H1 (cell line): ENCODE measurements at regions not wholly inside any gene's neighbourhood (a gene's known extent, or its start where the extent isn't known, plus 50 kb on each side); places are given as distances from the start of the nearest gene placed in this dataset.

Source experiments
- CTCF ChIA-PET: fragments of 300-600 bp; sonication (Branson Sonifier 250); formaldehyde crosslinking; loops from one replicate; lab custom pipeline; 2021; ENCODE audit not compliant: partially characterized antibody; lab: Charles Lee
- POLR2A ChIA-PET: fragments of 300-600 bp; sonication (Branson Sonifier 250); formaldehyde crosslinking; loops from one replicate; lab custom pipeline; 2021; ENCODE audit warnings: inconsistent platforms; ENCODE audit not compliant: partially characterized antibody; lab: Charles Lee
- DNase-seq, 2 experiments: peaks; one replicate each; pipeline versions ENCODE4 v3.0.0 to v3.0.0-alpha.2; 2010 to 2022; ENCODE audit warnings: low spot score in 2 of 2, low read depth in 1 of 2, mixed read lengths in 1 of 2
- FAIRE-seq: peaks from 2 replicates; lab custom pipeline; 2011; peaks lifted over from hg19 to GRCh38; lab: Jason Lieb, UNC
- H2AFZ ChIP-seq: 2 replicates; pipeline ENCODE4 v1.8.1; 2012; ENCODE audit warnings: low read length, inconsistent platforms
- H2AK5ac ChIP-seq: 2 replicates; pipeline ENCODE4 v1.6.1; 2013; ENCODE audit warnings: low read depth, low read length
- H2BK120ac ChIP-seq: replicated peaks from 2 replicates; pipeline ENCODE3; 2013; ENCODE audit warnings: low read depth, low read length, inconsistent platforms
- H2BK12ac ChIP-seq: 2 replicates; pipeline ENCODE4 v1.6.1; 2013; ENCODE audit warnings: low read depth, low read length
- H2BK15ac ChIP-seq: 2 replicates; pipeline ENCODE4 v1.6.1; 2013; ENCODE audit warnings: low read length
- H2BK20ac ChIP-seq: 2 replicates; pipeline ENCODE4 v1.6.1; 2013; ENCODE audit warnings: low read length
- H2BK5ac ChIP-seq: 2 replicates; pipeline ENCODE4 v1.6.1; 2013; ENCODE audit warnings: low read depth, low read length
- H3K14ac ChIP-seq: 2 replicates; pipeline ENCODE4 v1.6.1; 2013; ENCODE audit warnings: inconsistent platforms; ENCODE audit not compliant: insufficient read length
- H3K18ac ChIP-seq: 2 replicates; pipeline ENCODE4 v1.6.1; 2013; ENCODE audit warnings: low read length; ENCODE audit errors: extremely low read depth
- H3K23ac ChIP-seq: 2 replicates; pipeline ENCODE4 v1.6.1; 2013; ENCODE audit warnings: inconsistent platforms; ENCODE audit not compliant: insufficient read length
- H3K23me2 ChIP-seq: 2 replicates; pipeline ENCODE4 v1.6.1; 2013; ENCODE audit warnings: low read depth, low read length
- H3K27ac ChIP-seq: 2 replicates; pipeline ENCODE4 v1.6.1; 2011; ENCODE audit warnings: low read depth, low read length, inconsistent platforms
- H3K27me3 ChIP-seq, 4 experiments: replicated peaks in 1 of 4; 1 replicate in 1 of 4; 2 replicates in 3 of 4; pipeline versions ENCODE4 v1.6.1 to v1.8.1; 2011 to 2013; ENCODE audit warnings: low read length in 3 of 4, mild to moderate bottlenecking in 3 of 4, inconsistent platforms in 2 of 4, mixed read lengths in 2 of 4, moderate library complexity in 1 of 4; ENCODE audit not compliant: control insufficient read depth in 3 of 4, insufficient read depth in 3 of 4; ENCODE audit errors: extremely low read depth in 1 of 4
- H3K36me3 ChIP-seq, 4 experiments: 2 replicates each; pipeline versions ENCODE4 v1.6.1 to v1.8.1; 2011 to 2013; ENCODE audit warnings: mild to moderate bottlenecking in 4 of 4, low read length in 3 of 4, moderate library complexity in 2 of 4, control low read depth in 1 of 4, inconsistent platforms in 1 of 4; ENCODE audit not compliant: insufficient read depth in 4 of 4, control insufficient read depth in 2 of 4
- H3K4ac ChIP-seq: replicated peaks from 2 replicates; pipeline ENCODE3; 2013; ENCODE audit warnings: low read length, low read depth, mixed read lengths, inconsistent platforms; ENCODE audit not compliant: insufficient read length
- H3K4me1 ChIP-seq, 4 experiments: replicated peaks in 1 of 4; 1 replicate in 1 of 4; 2 replicates in 3 of 4; pipeline versions ENCODE4 v1.6.1 to v1.8.1; 2011 to 2013; ENCODE audit warnings: low read length in 3 of 4, inconsistent platforms in 2 of 4, mixed read lengths in 1 of 4; ENCODE audit not compliant: insufficient read depth in 4 of 4, control insufficient read depth in 3 of 4
- H3K4me2 ChIP-seq, 2 experiments: 2 replicates each; pipeline versions ENCODE4 v1.6.1 to v1.8.1; 2011 to 2013; ENCODE audit warnings: low read depth in 2 of 2, low read length in 2 of 2, control low read depth in 1 of 2, inconsistent platforms in 1 of 2, mild to moderate bottlenecking in 1 of 2; ENCODE audit not compliant: insufficient read depth in 1 of 2
- H3K4me3 ChIP-seq, 4 experiments: fragments of 200-600, 300-600 bp in 1 of 4; sonication (generic), shearing (Covaris generic), sonication (Bioruptor Twin) in 1 of 4; 2 replicates each; pipeline versions ENCODE4 v1.5.1 to v1.8.1; 2011 to 2016; ENCODE audit warnings: low read length in 4 of 4, low read depth in 3 of 4, control low read depth in 2 of 4, inconsistent platforms in 2 of 4, mild to moderate bottlenecking in 2 of 4, mixed read lengths in 1 of 4, moderate library complexity in 1 of 4; ENCODE audit not compliant: insufficient read depth in 2 of 4; ENCODE audit errors: extremely low read depth in 1 of 4
- H3K56ac ChIP-seq: replicated peaks from 2 replicates; pipeline ENCODE3; 2013; ENCODE audit warnings: low read depth, mild to moderate bottlenecking, mixed read lengths, low read length, inconsistent platforms; ENCODE audit not compliant: insufficient read length
- H3K79me1 ChIP-seq: 2 replicates; pipeline ENCODE4 v1.6.1; 2013; ENCODE audit warnings: low read depth, low read length, control low read depth
- H3K79me2 ChIP-seq, 2 experiments: 2 replicates each; pipeline versions ENCODE4 v1.6.1 to v1.8.1; 2012 to 2013; ENCODE audit warnings: low read length in 2 of 2, mild to moderate bottlenecking in 2 of 2, inconsistent platforms in 1 of 2; ENCODE audit not compliant: insufficient read depth in 2 of 2, control insufficient read depth in 1 of 2
- H3K9ac ChIP-seq, 4 experiments: replicated peaks in 1 of 4; 1 replicate in 1 of 4; 2 replicates in 3 of 4; pipeline versions ENCODE4 v1.6.1 to v1.8.1; 2011 to 2013; ENCODE audit warnings: low read depth in 3 of 4, low read length in 3 of 4, control low read depth in 2 of 4, mild to moderate bottlenecking in 2 of 4, moderate library complexity in 2 of 4, inconsistent platforms in 1 of 4; ENCODE audit errors: extremely low read depth in 1 of 4
- H3K9me3 ChIP-seq, 2 experiments: 2 replicates each; pipeline versions ENCODE4 v1.6.1 to v1.8.1; 2012 to 2013; ENCODE audit warnings: mild to moderate bottlenecking in 2 of 2, moderate library complexity in 2 of 2, control low read depth in 1 of 2, inconsistent platforms in 1 of 2, low read depth in 1 of 2, low read length in 1 of 2, mixed read lengths in 1 of 2; ENCODE audit not compliant: insufficient read depth in 2 of 2
- H4K20me1 ChIP-seq, 2 experiments: replicated peaks in 1 of 2; 2 replicates each; pipeline versions ENCODE3 to v1.8.1; 2011 to 2013; ENCODE audit warnings: inconsistent platforms in 2 of 2, low read length in 2 of 2, mild to moderate bottlenecking in 1 of 2; ENCODE audit not compliant: insufficient read depth in 2 of 2, control insufficient read depth in 1 of 2
- H4K5ac ChIP-seq: 2 replicates; pipeline ENCODE4 v1.6.1; 2013; ENCODE audit warnings: low read length, low read depth, mixed read lengths, inconsistent platforms; ENCODE audit not compliant: insufficient read length
- H4K8ac ChIP-seq: 2 replicates; pipeline ENCODE4 v1.8.0; 2013; ENCODE audit warnings: mild to moderate bottlenecking, moderate library complexity, low read length, inconsistent platforms; ENCODE audit not compliant: insufficient read depth; ENCODE audit errors: extremely low read depth
- H4K91ac ChIP-seq: replicated peaks from 2 replicates; pipeline ENCODE3; 2013; ENCODE audit warnings: low read length, mixed read lengths, inconsistent platforms; ENCODE audit not compliant: insufficient read length
- EGR1 ChIP-seq: IDR thresholded peaks from 2 replicates; pipeline ENCODE4 v1.6.1; 2011; ENCODE audit warnings: low read depth, low read length, borderline replicate concordance
- SP2 ChIP-seq: IDR thresholded peaks from 2 replicates; pipeline ENCODE4 v1.6.1; 2012; ENCODE audit warnings: mild to moderate bottlenecking, low read length, inconsistent platforms
- WGBS, 2 experiments: shearing (Covaris generic) in 1 of 2; methylation state at CpG; one replicate each; pipeline versions ENCODE4 v1.1.6 to v1.1.7; 2013 to 2015; ENCODE audit warnings: low lambda C conversion rate in 2 of 2, mixed read lengths in 2 of 2, inconsistent platforms in 1 of 2, low coverage in 1 of 2, missing lambda C conversion rate in 1 of 2; ENCODE audit not compliant: insufficient replicate concordance in 2 of 2, insufficient coverage in 1 of 2, insufficient read length in 1 of 2; ENCODE audit errors: extremely low coverage in 1 of 2, missing lambda C conversion rate in 1 of 2; 5-methylcytosine and 5-hydroxymethylcytosine counted together
- TF ChIP-seq, protein P1 (sequence below): IDR thresholded peaks from 2 replicates; pipeline ENCODE4 v1.6.1; 2011; ENCODE audit warnings: low read depth, mild to moderate bottlenecking, low read length; ENCODE audit not compliant: insufficient read depth

GRCh38 chr4:141792164-141792563, 155.8 kb downstream of the IL15 start:
- no peak for DNase-seq
- CTCF ChIA-PET, result no interaction called here
- Histone ChIP-seq H2BK20ac (no peak overlapping the region), H4K91ac (no peak overlapping the region), H3K27me3 (no peaks in the 10 kb centered on the region), H3K23me2 (no peaks in the 10 kb centered on the region), H3K4ac (no peak overlapping the region), H3K18ac (no peak overlapping the region), H3K4me3 (no peak overlapping the region), H3K56ac (no peak overlapping the region)
- no peak for TF ChIP-seq SP2
- no peak for TF ChIP-seq EGR1
- TF ChIP-seq, protein P1, sequence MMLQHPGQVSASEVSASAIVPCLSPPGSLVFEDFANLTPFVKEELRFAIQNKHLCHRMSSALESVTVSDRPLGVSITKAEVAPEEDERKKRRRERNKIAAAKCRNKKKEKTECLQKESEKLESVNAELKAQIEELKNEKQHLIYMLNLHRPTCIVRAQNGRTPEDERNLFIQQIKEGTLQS, result no peak
- TF ChIP-seq, all 59 proteins: peak for 0
- Histone ChIP-seq H3K4me1 (no peaks in the 10 kb centered on the region), H2BK12ac (no peak overlapping the region), H3K9me3 (no peaks in the 10 kb centered on the region), H2BK5ac (no peak overlapping the region), H3K36me3 (no peaks in the 10 kb centered on the region), H3K79me2 (no peaks in the 10 kb centered on the region), H3K27ac (no peak overlapping the region), H4K5ac (no peak overlapping the region), H3K9ac (no peak overlapping the region), H3K4me2 (no peak overlapping the region), H2AK5ac (no peak overlapping the region), H2BK120ac (no peak overlapping the region), H4K20me1 (no peaks in the 10 kb centered on the region), H3K23ac (no peak overlapping the region), H2AFZ (no peak overlapping the region), H4K8ac (no peak overlapping the region), H2BK15ac (no peak overlapping the region), H3K79me1 (no peaks in the 10 kb centered on the region), H3K14ac (no peak overlapping the region)
- FAIRE-seq, result no peak
- 82% methylated on average over 1 of the region's 2 CpGs; no CpG with 5 or more reads in 1 of the 2 experiments for WGBS, 2 experiments
- POLR2A ChIA-PET, result no interaction called here
